Umbilical cord (tissue), 1 donor: ENCODE measurements at regions not wholly inside any gene's neighbourhood (a gene's known extent, or its start where the extent isn't known, plus 50 kb on each side); places are given as distances from the start of the nearest gene placed in this dataset.

Source experiments
- DNase-seq: peaks from one replicate; pipeline ENCODE4 v3.0.0-alpha.2; 2015; ENCODE audit warnings: low spot score

- no peak for DNase-seq
Observed at GRCh38 chr5:103428411-103428871, 134.1 kb downstream of the NUDT12 start.

- DNase-seq = no peak
Observed at GRCh38 chr5:103427326-103427725, 135.3 kb downstream of the NUDT12 start.

GRCh38 chr5:103425686-103426454 is 136.7 kb downstream of the NUDT12 start:
- no peak for DNase-seq

- DNase-seq = no peak
Observed at GRCh38 chr5:103424453-103425205, 138.0 kb downstream of the NUDT12 start.

- no peak for DNase-seq
Observed at GRCh38 chr5:103424026-103424425, 138.6 kb downstream of the NUDT12 start.

GRCh38 chr5:103422756-103423155 is 139.8 kb downstream of the NUDT12 start:
- DNase-seq = no peak

GRCh38 chr5:103414604-103415003 is 148.0 kb downstream of the NUDT12 start:
- DNase-seq = no peak

GRCh38 chr5:103411711-103412110 is 150.9 kb downstream of the NUDT12 start:
- no peak for DNase-seq

- no peak for DNase-seq
Observed at GRCh38 chr5:103410172-103410571, 151.6 kb downstream of the MACIR start.

- DNase-seq = peak; percentile 16
Observed at GRCh38 chr5:103409013-103409670, 150.6 kb downstream of the MACIR start.

- no peak for DNase-seq
Observed at GRCh38 chr5:103408408-103408807, 149.8 kb downstream of the MACIR start.

GRCh38 chr5:103407402-103407801 is 148.8 kb downstream of the MACIR start:
- DNase-seq = no peak

- DNase-seq = no peak
Observed at GRCh38 chr5:103404483-103404882, 145.9 kb downstream of the MACIR start.

- DNase-seq = no peak
Observed at GRCh38 chr5:103402851-103403250, 144.3 kb downstream of the MACIR start.

GRCh38 chr5:103397739-103398581 is 139.4 kb downstream of the MACIR start:
- no peak for DNase-seq

- DNase-seq = no peak
Observed at GRCh38 chr5:103394676-103395075, 136.1 kb downstream of the MACIR start.

- peak; percentile 67 for DNase-seq
Observed at GRCh38 chr5:103393101-103393754, 134.7 kb downstream of the MACIR start.

GRCh38 chr5:103391659-103392058 is 133.1 kb downstream of the MACIR start:
- DNase-seq = no peak

GRCh38 chr5:103389846-103390245 is 131.3 kb downstream of the MACIR start:
- no peak for DNase-seq

- no peak for DNase-seq
Observed at GRCh38 chr5:103389357-103389756, 130.8 kb downstream of the MACIR start.

GRCh38 chr5:103385722-103386121 is 127.2 kb downstream of the MACIR start:
- no peak for DNase-seq
